HG03378 (cell line): ENCODE measurements at regions not wholly inside any gene's neighbourhood (a gene's known extent, or its start where the extent isn't known, plus 50 kb on each side); places are given as distances from the start of the nearest gene placed in this dataset.

Experiments
- ATAC-seq: cut with Tn5 transposase; IDR thresholded peaks from one replicate; pipeline ENCODE4 v1.9.1; 2021; ENCODE audit warnings: mild to moderate bottlenecking, moderate library complexity; ENCODE audit not compliant: unreplicated experiment

- no peak for ATAC-seq
Measured at GRCh38 chr11:42025121-42025803, 565.8 kb upstream of the LRRC4C start.

GRCh38 chr11:42034826-42035225, 575.4 kb upstream of the LRRC4C start:
- ATAC-seq, result no peak

GRCh38 chr11:42036201-42036600, 576.7 kb upstream of the LRRC4C start:
- ATAC-seq, result no peak

GRCh38 chr11:42043312-42043711, 583.9 kb upstream of the LRRC4C start:
- no peak for ATAC-seq

GRCh38 chr11:42047637-42048555, 588.4 kb upstream of the LRRC4C start:
- ATAC-seq, result no peak

- no peak for ATAC-seq
Measured at GRCh38 chr11:42049186-42049585, 589.7 kb upstream of the LRRC4C start.

GRCh38 chr11:42049650-42050049, 590.2 kb upstream of the LRRC4C start:
- no peak for ATAC-seq

GRCh38 chr11:42054351-42054900, 595.0 kb upstream of the LRRC4C start:
- ATAC-seq, result no peak

GRCh38 chr11:42055606-42056005, 596.2 kb upstream of the LRRC4C start:
- ATAC-seq, result no peak

GRCh38 chr11:42058794-42059193, 599.3 kb upstream of the LRRC4C start:
- no peak for ATAC-seq

- ATAC-seq, result no peak
Measured at GRCh38 chr11:42065199-42065598, 605.7 kb upstream of the LRRC4C start.

- ATAC-seq, result no peak
Measured at GRCh38 chr11:42066113-42066512, 606.7 kb upstream of the LRRC4C start.

- no peak for ATAC-seq
Measured at GRCh38 chr11:42074306-42074705, 614.9 kb upstream of the LRRC4C start.

- no peak for ATAC-seq
Measured at GRCh38 chr11:42075180-42075579, 615.7 kb upstream of the LRRC4C start.

GRCh38 chr11:42077794-42078193, 618.3 kb upstream of the LRRC4C start:
- ATAC-seq, result no peak

- no peak for ATAC-seq
Measured at GRCh38 chr11:42085736-42086135, 626.3 kb upstream of the LRRC4C start.

- ATAC-seq, result no peak
Measured at GRCh38 chr11:42093541-42093940, 634.1 kb upstream of the LRRC4C start.

GRCh38 chr11:42098075-42098474, 638.6 kb upstream of the LRRC4C start:
- ATAC-seq, result no peak

- ATAC-seq, result no peak
Measured at GRCh38 chr11:42112866-42113265, 653.4 kb upstream of the LRRC4C start.

GRCh38 chr11:42114927-42115326, 655.5 kb upstream of the LRRC4C start:
- ATAC-seq, result no peak

- ATAC-seq, result no peak
Measured at GRCh38 chr11:42138454-42138853, 679.0 kb upstream of the LRRC4C start.

GRCh38 chr11:42145311-42145710, 685.9 kb upstream of the LRRC4C start:
- ATAC-seq, result no peak
